ENCODE measurements at regions not wholly inside any gene's neighbourhood (a gene's known extent, or its start where the extent isn't known, plus 50 kb on each side); places are given as distances from the start of the nearest gene placed in this dataset.
"Not testable (repeated sequence)": the region's sequence is repeated elsewhere in the genome, so short reads cannot be mapped to it uniquely, and the experiment has no call there.

DNA sequence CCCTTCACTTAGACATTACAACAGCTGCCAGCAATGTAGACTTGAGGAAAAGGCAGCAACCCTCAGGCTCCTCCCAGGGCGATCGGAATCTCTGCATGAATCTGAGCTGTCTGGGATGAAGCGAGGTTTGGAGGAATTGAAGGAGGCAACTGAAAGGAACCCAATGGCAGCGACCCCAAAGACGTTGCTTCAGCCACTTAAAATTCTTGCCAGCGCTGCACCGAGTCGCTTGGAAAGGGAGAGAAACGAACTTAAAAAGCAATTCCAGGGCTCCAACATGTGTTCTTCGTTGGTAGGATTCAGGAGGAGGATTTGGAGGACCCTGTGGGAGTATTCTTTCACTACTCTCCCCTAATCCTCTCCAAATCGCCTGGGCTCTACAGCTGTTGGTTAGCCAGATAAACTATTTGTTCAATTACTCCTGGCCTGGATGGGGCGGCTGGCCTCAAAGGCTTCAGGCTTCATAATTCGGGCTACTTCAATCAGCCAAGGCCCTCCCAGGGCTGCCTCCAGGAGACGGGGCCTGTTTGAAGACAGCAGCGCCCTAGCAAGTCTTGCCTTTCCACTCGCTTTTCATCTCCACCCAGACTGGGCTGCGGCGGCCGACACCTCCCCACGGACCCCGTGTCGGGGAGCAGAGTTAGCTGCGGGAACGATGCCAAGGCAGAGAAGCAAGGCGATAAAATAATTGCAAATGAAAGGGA lies 72.4 kb upstream of the TMEM45B start:
- Histone ChIP-seq H3K4me1 (no peaks in the 10 kb centered on the region), H3K27me3 (peaks cover 0 to 16% of the 10 kb centered on the region in 2 donors), H3K36me3 (no peaks in the 10 kb centered on the region), H3K4me3 (no peak overlapping the region), H3K27ac (no peak overlapping the region), H3K9me3 (no peaks in the 10 kb centered on the region)
- no peak for ATAC-seq
- intact Hi-C loops (cut with DNase I), result no loop called here
- no peak for TF ChIP-seq CTCF (IDR thresholded peaks at IDR 0.05)
- peak in 1 of 4 donors; percentile 61 for DNase-seq

- DNase-seq (no peak), ATAC-seq (no peak)
- H3K27ac ChIP-seq, result no peak overlapping the region
- intact Hi-C loops (cut with DNase I), result no loop called here
- H3K27me3 ChIP-seq, result peaks cover 0 to 34% of the 10 kb centered on the region in 2 donors
- H3K36me3 ChIP-seq, result no peaks in the 10 kb centered on the region
- peaks cover 0 to 9% of the 10 kb centered on the region in 2 donors for H3K4me1 ChIP-seq
- H3K9me3 ChIP-seq, result no peaks in the 10 kb centered on the region
- no peak for TF ChIP-seq CTCF (IDR thresholded peaks at IDR 0.05)
- H3K4me3 ChIP-seq, result no peak overlapping the region
Measured at GRCh38 chr11:129747071-129747470, 68.6 kb upstream of the TMEM45B start.

DNA sequence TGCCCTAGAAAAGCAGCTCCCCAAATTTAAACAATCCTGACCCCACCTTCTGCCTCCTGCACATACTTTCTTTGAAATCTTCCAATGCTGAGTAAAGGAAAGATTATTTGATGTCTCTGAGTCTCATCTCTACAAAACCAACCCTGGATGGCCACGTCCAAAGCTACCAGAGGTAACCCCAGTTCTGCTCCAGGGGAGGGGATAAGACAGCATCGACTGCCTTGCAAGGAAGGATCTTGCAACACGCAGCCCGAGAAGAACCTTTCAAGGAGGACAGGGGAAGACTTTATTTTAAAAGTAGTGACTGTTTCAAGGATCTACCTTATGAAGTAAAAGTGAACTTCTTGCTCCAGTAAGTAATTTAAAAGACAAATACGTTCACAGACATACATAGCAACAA lies 66.5 kb upstream of the TMEM45B start:
- Histone ChIP-seq H3K36me3 (no peaks in the 10 kb centered on the region), H3K4me3 (no peak overlapping the region), H3K27me3 (peaks cover 0 to 39% of the 10 kb centered on the region in 2 donors), H3K4me1 (peaks cover 0 to 9% of the 10 kb centered on the region in 2 donors), H3K27ac (no peak overlapping the region), H3K9me3 (no peaks in the 10 kb centered on the region)
- ATAC-seq (no peak), DNase-seq (no peak)
- no peak for TF ChIP-seq CTCF (IDR thresholded peaks at IDR 0.05)
- intact Hi-C loops (cut with DNase I), result no loop called here

- peak; percentile 98 to 100 for TF ChIP-seq CTCF (IDR thresholded peaks at IDR 0.05)
- H3K4me3 ChIP-seq, result peak overlapping the region in 1 of 2 donors; percentile 25
- H3K9me3 ChIP-seq, result no peaks in the 10 kb centered on the region
- peak; percentile 100 for ATAC-seq
- no peaks in the 10 kb centered on the region for H3K36me3 ChIP-seq
- H3K27ac ChIP-seq, result no peak overlapping the region
- peak; percentile 77 to 93 (median 80) for DNase-seq
- peaks cover 0 to 9% of the 10 kb centered on the region in 2 donors for H3K4me1 ChIP-seq
- intact Hi-C loops (cut with DNase I), result loop anchor here in 1 of 2 donors (10.0 kb wide), 1 partner anchor 386 kb away; no protein-coding TSS in a partner anchor
- H3K27me3 ChIP-seq, result peaks cover 0 to 39% of the 10 kb centered on the region in 2 donors
Measured at GRCh38 chr11:129750343-129751292, 65.0 kb upstream of the TMEM45B start.

- TF ChIP-seq CTCF (IDR thresholded peaks at IDR 0.05), result no peak
- no peak for ATAC-seq
- no peak overlapping the region for H3K27ac ChIP-seq
Measured at GRCh38 chr11:129751511-129751910, 64.1 kb upstream of the TMEM45B start.

DNA sequence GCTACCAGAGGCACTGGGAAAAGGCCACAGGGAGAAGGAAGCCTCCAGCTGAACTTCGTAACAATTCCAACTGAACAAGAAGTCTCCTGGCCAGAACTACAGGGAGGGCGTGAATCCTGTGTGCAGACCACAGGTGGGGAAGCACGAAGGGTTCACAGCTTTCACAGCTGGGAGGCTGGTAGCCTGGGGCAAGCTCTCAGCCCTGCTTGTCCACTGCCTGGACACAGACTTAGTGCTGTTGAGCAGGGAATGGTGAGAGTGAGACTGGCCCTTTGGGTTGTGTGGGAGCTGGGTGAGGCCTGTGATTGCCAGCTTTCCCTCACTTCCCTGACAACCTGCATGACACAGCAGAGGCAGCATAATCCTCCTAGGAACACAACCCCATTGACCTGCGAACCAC lies 52.1 kb upstream of the TMEM45B start:
- DNase-seq; H3K27me3 ChIP-seq; H3K4me3 ChIP-seq; ATAC-seq; H3K27ac ChIP-seq; H3K9me3 ChIP-seq; H3K4me1 ChIP-seq; H3K36me3 ChIP-seq; intact Hi-C loops (cut with DNase I): not testable (repeated sequence)

More at GRCh38 chr11:129751511-129751910, 64.1 kb upstream of the TMEM45B start:
- no peaks in the 10 kb centered on the region for H3K36me3 ChIP-seq
- peaks cover 0 to 9% of the 10 kb centered on the region in 2 donors for H3K4me1 ChIP-seq
- no peak overlapping the region for H3K4me3 ChIP-seq
- H3K27me3 ChIP-seq, result peaks cover 0 to 39% of the 10 kb centered on the region in 2 donors
- intact Hi-C loops (cut with DNase I), result loop anchor here in 1 of 2 donors (10.0 kb wide), 1 partner anchor 387 kb away; no protein-coding TSS in a partner anchor
- H3K9me3 ChIP-seq, result peaks cover 0 to 2% of the 10 kb centered on the region in 2 donors
- no peak for DNase-seq

- H3K4me3 ChIP-seq; H3K9me3 ChIP-seq; H3K27ac ChIP-seq; ATAC-seq; intact Hi-C loops (cut with DNase I); H3K36me3 ChIP-seq; DNase-seq; H3K4me1 ChIP-seq; H3K27me3 ChIP-seq: not testable (repeated sequence)
Measured at GRCh38 chr11:129764204-129764603, 51.4 kb upstream of the TMEM45B start.

Measured in left lung (tissue), 4 donors.